Activated B cell treated with CpG ODN at 0.5 μM for 24 hours (primary cell): ENCODE measurements at regions not wholly inside any gene's neighbourhood (a gene's known extent, or its start where the extent isn't known, plus 50 kb on each side); places are given as distances from the start of the nearest gene placed in this dataset.

Experiments used
- ATAC-seq: fragments of 200-7000 bp; cut with Tn5 transposase; one replicate; pipeline ENCODE4 v1.10.0; 2021; ENCODE audit warnings: low read depth, mild to moderate bottlenecking, moderate library complexity
- CTCF ChIA-PET: fragments of 350-600 bp; sonication (Branson Sonifier 250); formaldehyde crosslinking; loops from one replicate; lab custom pipeline; 2021; ENCODE audit warnings: antibody characterized with exemption; lab: Charles Lee
- POLR2A ChIA-PET: fragments of 350-600 bp; sonication (Branson Sonifier 250); formaldehyde crosslinking; loops from one replicate; lab custom pipeline; 2021; ENCODE audit warnings: antibody characterized with exemption; lab: Charles Lee
- DNase-seq: peaks from one replicate; pipeline ENCODE4 v3.0.0; 2022
- H3K27ac Mint-ChIP-seq: one replicate; pipeline ENCODE4 v1.8.0; 2020; ENCODE audit warnings: mixed read lengths
- H3K27me3 Mint-ChIP-seq: one replicate; pipeline ENCODE4 v1.8.0; 2021; ENCODE audit warnings: mixed read lengths
- H3K36me3 Mint-ChIP-seq: one replicate; pipeline ENCODE4 v1.8.0; 2021; ENCODE audit warnings: low read depth, mixed read lengths
- H3K4me1 Mint-ChIP-seq: one replicate; pipeline ENCODE4 v1.8.0; 2021; ENCODE audit warnings: mixed read lengths
- H3K4me3 Mint-ChIP-seq: one replicate; pipeline ENCODE4 v1.8.0; 2020; ENCODE audit warnings: mild to moderate bottlenecking, mixed read lengths
- H3K9me3 Mint-ChIP-seq: one replicate; pipeline ENCODE4 v1.8.0; 2020; ENCODE audit warnings: mixed read lengths
- intact Hi-C: fragments of 100-400 bp; cut with micrococcal nuclease; formaldehyde crosslinking; loops from one replicate; pipeline ENCODE4 v1.15.1; 2024
- TF ChIP-seq, protein P1 (sequence below): fragments of 200-600 bp; IDR thresholded peaks from one replicate; pipeline ENCODE4 v1.8.0; 2022; ENCODE audit warnings: antibody characterized with exemption, mild to moderate bottlenecking

DNA sequence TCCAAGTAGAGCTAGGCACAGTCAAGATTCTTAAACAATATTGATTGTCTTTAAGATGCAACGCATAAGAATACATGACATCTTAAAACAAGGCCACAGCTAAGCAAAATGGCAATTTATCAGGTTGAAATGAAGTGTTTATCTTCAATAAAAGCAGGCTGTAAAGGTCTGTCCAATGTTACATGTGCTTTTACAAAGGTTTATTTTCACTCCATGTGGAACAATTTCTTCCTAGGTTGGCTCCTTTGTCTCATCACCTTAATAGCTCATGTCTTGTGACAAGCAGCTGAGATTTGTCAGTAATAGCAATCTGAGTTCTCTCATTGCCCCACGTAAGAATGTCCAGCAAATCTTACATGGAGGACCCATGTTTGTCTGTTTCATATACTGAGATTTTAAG, 437.6 kb downstream of the GPAM start:
- DNase-seq (no peak), ATAC-seq (no peak)
- Mint-ChIP-seq H3K27ac (no peak overlapping the region), H3K36me3 (no peaks in the 10 kb centered on the region), H3K9me3 (no peaks in the 10 kb centered on the region), H3K4me1 (no peaks in the 10 kb centered on the region), H3K4me3 (no peak overlapping the region), H3K27me3 (no peaks in the 10 kb centered on the region)
- intact Hi-C loops = no loop called here
- ChIA-PET POLR2A (no interaction called here), CTCF (no interaction called here)
- TF ChIP-seq, protein P1, sequence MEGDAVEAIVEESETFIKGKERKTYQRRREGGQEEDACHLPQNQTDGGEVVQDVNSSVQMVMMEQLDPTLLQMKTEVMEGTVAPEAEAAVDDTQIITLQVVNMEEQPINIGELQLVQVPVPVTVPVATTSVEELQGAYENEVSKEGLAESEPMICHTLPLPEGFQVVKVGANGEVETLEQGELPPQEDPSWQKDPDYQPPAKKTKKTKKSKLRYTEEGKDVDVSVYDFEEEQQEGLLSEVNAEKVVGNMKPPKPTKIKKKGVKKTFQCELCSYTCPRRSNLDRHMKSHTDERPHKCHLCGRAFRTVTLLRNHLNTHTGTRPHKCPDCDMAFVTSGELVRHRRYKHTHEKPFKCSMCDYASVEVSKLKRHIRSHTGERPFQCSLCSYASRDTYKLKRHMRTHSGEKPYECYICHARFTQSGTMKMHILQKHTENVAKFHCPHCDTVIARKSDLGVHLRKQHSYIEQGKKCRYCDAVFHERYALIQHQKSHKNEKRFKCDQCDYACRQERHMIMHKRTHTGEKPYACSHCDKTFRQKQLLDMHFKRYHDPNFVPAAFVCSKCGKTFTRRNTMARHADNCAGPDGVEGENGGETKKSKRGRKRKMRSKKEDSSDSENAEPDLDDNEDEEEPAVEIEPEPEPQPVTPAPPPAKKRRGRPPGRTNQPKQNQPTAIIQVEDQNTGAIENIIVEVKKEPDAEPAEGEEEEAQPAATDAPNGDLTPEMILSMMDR = no peak

GRCh38 chr10:111747751-111748150, 435.8 kb downstream of the GPAM start:
- Mint-ChIP-seq H3K27ac (no peak overlapping the region), H3K36me3 (no peaks in the 10 kb centered on the region)
- POLR2A ChIA-PET = no interaction called here

DNA sequence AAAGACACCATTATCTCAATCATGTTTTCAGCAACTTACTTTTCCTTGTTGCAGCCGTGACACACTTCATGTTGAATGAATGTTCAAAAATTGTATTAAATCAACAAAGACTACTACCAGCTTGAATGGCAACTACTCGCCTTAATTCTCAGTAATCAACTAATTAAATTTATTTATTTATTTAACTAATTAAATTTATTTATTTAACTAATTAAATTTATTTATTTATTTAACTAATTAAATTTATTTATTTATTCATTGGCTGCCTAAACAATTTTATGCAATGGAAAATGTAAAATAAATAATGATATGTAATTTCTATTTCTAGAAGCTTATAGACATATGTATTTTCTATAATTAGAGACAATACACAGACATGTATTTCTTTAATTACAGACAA, 435.4 kb downstream of the GPAM start:
- DNase-seq (no peak), ATAC-seq (no peak)
- POLR2A ChIA-PET = no interaction called here
- intact Hi-C loops = no loop called here
- TF ChIP-seq, protein P1 = no peak
- H3K4me1 Mint-ChIP-seq = no peaks in the 10 kb centered on the region
- H3K4me3 Mint-ChIP-seq = no peak overlapping the region
- no peak overlapping the region for H3K27ac Mint-ChIP-seq
- no peaks in the 10 kb centered on the region for H3K36me3 Mint-ChIP-seq
- CTCF ChIA-PET = no interaction called here
- H3K9me3 Mint-ChIP-seq = no peaks in the 10 kb centered on the region
- H3K27me3 Mint-ChIP-seq = no peaks in the 10 kb centered on the region

More at GRCh38 chr10:111747751-111748150, 435.8 kb downstream of the GPAM start:
- TF ChIP-seq, protein P1 = no peak
- intact Hi-C loops = no loop called here
- ATAC-seq (no peak), DNase-seq (no peak)
- Mint-ChIP-seq H3K27me3 (no peaks in the 10 kb centered on the region), H3K4me1 (no peaks in the 10 kb centered on the region), H3K9me3 (no peaks in the 10 kb centered on the region), H3K4me3 (no peak overlapping the region)
- CTCF ChIA-PET = no interaction called here

DNA sequence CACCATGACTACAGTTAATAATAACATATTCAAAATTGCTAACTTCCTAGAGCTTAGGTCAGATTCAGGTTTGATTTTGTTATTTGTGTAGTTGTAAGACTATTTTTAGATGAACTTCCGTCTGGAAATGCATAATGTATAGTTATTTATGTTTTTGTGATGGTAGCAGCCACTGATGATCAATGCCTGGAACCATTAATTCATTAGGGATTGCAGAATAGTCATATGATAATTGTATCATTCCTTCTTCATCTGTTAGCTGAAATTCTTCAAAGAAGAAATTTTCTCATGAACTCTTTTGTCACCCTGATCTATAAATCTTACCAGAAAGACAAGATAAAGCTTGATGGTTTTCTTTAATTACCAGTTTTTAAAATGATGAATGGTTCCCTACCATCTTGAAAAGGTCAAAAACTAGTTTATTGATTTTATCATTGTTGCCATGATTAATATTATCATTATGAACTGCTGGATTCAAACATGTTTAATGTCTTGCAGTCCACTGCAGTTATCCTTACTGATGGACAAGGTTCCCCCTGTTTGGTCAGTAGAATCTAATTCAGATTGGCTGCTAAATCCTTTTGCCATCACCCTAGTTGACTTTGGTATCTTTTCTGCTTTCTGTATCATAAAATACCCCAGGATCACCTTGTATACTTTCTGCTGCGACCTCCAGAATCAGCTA, 433.3 kb downstream of the GPAM start:
- intact Hi-C loops = no loop called here
- ATAC-seq (no peak), DNase-seq (no peak)
- no peak overlapping the region for H3K4me3 Mint-ChIP-seq
- ChIA-PET CTCF (no interaction called here), POLR2A (no interaction called here)
- TF ChIP-seq, protein P1 = no peak
- H3K9me3 Mint-ChIP-seq = no peaks in the 10 kb centered on the region
- H3K36me3 Mint-ChIP-seq = no peaks in the 10 kb centered on the region
- no peaks in the 10 kb centered on the region for H3K4me1 Mint-ChIP-seq
- no peaks in the 10 kb centered on the region for H3K27me3 Mint-ChIP-seq
- no peak overlapping the region for H3K27ac Mint-ChIP-seq

- H3K4me1 Mint-ChIP-seq = no peaks in the 10 kb centered on the region
- H3K4me3 Mint-ChIP-seq = no peak overlapping the region
- ChIA-PET POLR2A (no interaction called here), CTCF (no interaction called here)
- H3K36me3 Mint-ChIP-seq = no peaks in the 10 kb centered on the region
- H3K27me3 Mint-ChIP-seq = no peaks in the 10 kb centered on the region
- ATAC-seq (no peak), DNase-seq (no peak)
- TF ChIP-seq, protein P1 = no peak
- intact Hi-C loops = no loop called here
- H3K27ac Mint-ChIP-seq = no peak overlapping the region
- H3K9me3 Mint-ChIP-seq = no peaks in the 10 kb centered on the region
These were observed 427.1 kb downstream of the GPAM start for GRCh38 chr10:111756217-111757061.
